IMR-90 (cell line): ENCODE measurements at regions not wholly inside any gene's neighbourhood (a gene's known extent, or its start where the extent isn't known, plus 50 kb on each side); places are given as distances from the start of the nearest gene placed in this dataset.

Experiments used
- CEBPB ChIP-seq: IDR thresholded peaks from 2 replicates; pipeline ENCODE4 v1.6.1; 2012; ENCODE audit warnings: low read depth, low read length, improper control_type of control experiment
- CHD1 ChIP-seq: IDR thresholded peaks from 2 replicates; pipeline ENCODE4 v1.6.1; 2012; ENCODE audit warnings: low read depth, low read length, improper control_type of control experiment
- CTCF ChIP-seq: conservative IDR thresholded peaks from 2 replicates; pipeline ENCODE4 v1.5.1; 2012; ENCODE audit warnings: mild to moderate bottlenecking, low read depth, low read length, improper control_type of control experiment
- ELK1 ChIP-seq: fragments of 150-350 bp; IDR thresholded peaks from 2 replicates; pipeline ENCODE4 v1.6.1; 2016; ENCODE audit warnings: low read depth, mild to moderate bottlenecking, low read length, moderate library complexity, borderline replicate concordance
- FOS ChIP-seq: fragments of 150-350 bp; IDR thresholded peaks from 2 replicates; pipeline ENCODE4 v1.6.1; 2016; ENCODE audit warnings: low read depth, low read length
- MAFK ChIP-seq: IDR thresholded peaks from 2 replicates; pipeline ENCODE4 v1.6.1; 2012; ENCODE audit warnings: low read depth, low read length, improper control_type of control experiment
- MAZ ChIP-seq: IDR thresholded peaks from 2 replicates; pipeline ENCODE4 v1.6.1; 2012; ENCODE audit warnings: low read depth, mild to moderate bottlenecking, low read length, improper control_type of control experiment, moderate library complexity, borderline replicate concordance
- MXI1 ChIP-seq: IDR thresholded peaks from 2 replicates; pipeline ENCODE4 v1.6.1; 2012; ENCODE audit warnings: low read depth, mild to moderate bottlenecking, low read length, moderate library complexity, borderline replicate concordance
- NFE2L2 ChIP-seq: fragments of 150-350 bp; IDR thresholded peaks from 2 replicates; pipeline ENCODE4 v1.6.1; 2016; ENCODE audit warnings: low read depth, mild to moderate bottlenecking, low read length
- POLR2A ChIP-seq: IDR thresholded peaks from 2 replicates; pipeline ENCODE4 v1.6.1; 2012; ENCODE audit warnings: mild to moderate bottlenecking, low read depth, low read length
- RAD21 ChIP-seq: IDR thresholded peaks from 2 replicates; pipeline ENCODE4 v1.6.1; 2012; ENCODE audit warnings: low read length, improper control_type of control experiment
- RCOR1 ChIP-seq: IDR thresholded peaks from 2 replicates; pipeline ENCODE4 v1.6.1; 2012; ENCODE audit warnings: mild to moderate bottlenecking, low read length, improper control_type of control experiment; ENCODE audit not compliant: insufficient replicate concordance
- RFX5 ChIP-seq: IDR thresholded peaks from 2 replicates; pipeline ENCODE4 v1.8.0; 2012; ENCODE audit warnings: low read depth, mild to moderate bottlenecking, low read length, moderate library complexity
- SMC3 ChIP-seq: fragments of 150-350 bp; IDR thresholded peaks from 2 replicates; pipeline ENCODE4 v1.6.1; 2016; ENCODE audit warnings: low read depth, mild to moderate bottlenecking, antibody characterized with exemption, low read length, moderate library complexity

DNA sequence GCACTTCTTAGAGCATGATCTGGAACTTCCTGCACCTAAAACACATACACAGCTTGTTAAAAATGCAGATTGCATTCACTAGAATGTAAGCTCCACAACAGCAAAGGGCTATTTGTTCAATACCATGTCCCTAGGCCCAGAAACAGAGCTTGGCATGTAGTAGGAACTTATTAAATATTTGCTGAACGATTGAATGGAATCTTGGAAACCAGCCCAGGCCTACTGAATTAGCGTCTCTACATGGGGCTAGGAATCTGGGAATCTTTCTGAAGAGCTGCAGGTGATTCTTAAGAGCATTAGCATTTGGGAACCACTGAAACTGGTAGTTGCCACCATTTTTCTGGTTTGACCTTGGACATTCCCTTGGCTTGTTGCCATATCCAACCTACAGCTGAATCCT, 234.1 kb downstream of the STIM2 start:
- TF ChIP-seq CTCF: no peak
- TF ChIP-seq NFE2L2: no peak
- no peak for TF ChIP-seq POLR2A
- no peak for TF ChIP-seq FOS
- TF ChIP-seq RAD21: no peak
- no peak for TF ChIP-seq MXI1
- TF ChIP-seq CEBPB: no peak
- TF ChIP-seq RFX5: no peak
- TF ChIP-seq SMC3: no peak
- no peak for TF ChIP-seq CHD1
- TF ChIP-seq ELK1: no peak
- TF ChIP-seq MAFK: no peak
- TF ChIP-seq MAZ: no peak
- TF ChIP-seq RCOR1: no peak
